SK-N-SH (cell line): ENCODE measurements at regions not wholly inside any gene's neighbourhood (a gene's known extent, or its start where the extent isn't known, plus 50 kb on each side); places are given as distances from the start of the nearest gene placed in this dataset.
"Not testable (repeated sequence)": the region's sequence is repeated elsewhere in the genome, so short reads cannot be mapped to it uniquely, and the experiment has no call there.

Experiments
- CTCF ChIA-PET: fragments of 300-600, 350-600 bp; formaldehyde crosslinking; extraction: SDS; loops from one replicate; lab custom pipeline; 2021; lab: Yijun Ruan, JAX
- POLR2A ChIA-PET: fragments of 350-600 bp; sonication (Branson Sonifier 250); formaldehyde crosslinking; extraction: SDS; loops from one replicate; lab custom pipeline; 2020; ENCODE audit warnings: antibody characterized with exemption, inconsistent platforms; lab: Yijun Ruan, JAX
- DNase-seq: peaks from one replicate; pipeline ENCODE4 v3.0.0; 2012
- H2AFZ ChIP-seq: fragments of 200-600 bp; sonication (generic); 2 replicates; pipeline ENCODE4 v1.8.1; 2016; ENCODE audit warnings: antibody characterized with exemption, mild to moderate bottlenecking, low read depth
- H3F3A ChIP-seq: fragments of 200-600 bp; sonication (generic); replicated peaks from 2 replicates; pipeline ENCODE3; 2016; ENCODE audit warnings: antibody characterized with exemption, mild to moderate bottlenecking; ENCODE audit not compliant: insufficient read depth
- H3K27ac ChIP-seq, 2 experiments: fragments of 200-500 bp in 1 of 2; fragments of 200-600 bp in 1 of 2; sonication (Bioruptor generic) in 1 of 2; sonication (generic), shearing (Covaris generic) in 1 of 2; 2 replicates each; pipeline versions ENCODE4 v1.5.1 to v1.6.1; 2014 to 2016; ENCODE audit warnings: low read depth in 2 of 2, inconsistent platforms in 1 of 2, low read length in 1 of 2, mild to moderate bottlenecking in 1 of 2, mixed read lengths in 1 of 2
- H3K27me3 ChIP-seq: fragments of 200-600 bp; sonication (generic), shearing (Covaris generic); 2 replicates; pipeline ENCODE4 v1.6.1; 2016; ENCODE audit warnings: mixed run types; ENCODE audit not compliant: insufficient read depth
- H3K36me3 ChIP-seq, 2 experiments: fragments of 200-500 bp in 1 of 2; fragments of 200-600 bp in 1 of 2; sonication (Bioruptor generic) in 1 of 2; sonication (generic) in 1 of 2; replicated peaks in 1 of 2; 2 replicates each; pipeline versions ENCODE3 to v1.5.1; 2014 to 2016; ENCODE audit warnings: low read length in 1 of 2, mild to moderate bottlenecking in 1 of 2; ENCODE audit not compliant: insufficient read depth in 2 of 2, control insufficient read depth in 1 of 2
- H3K4me1 ChIP-seq, 2 experiments: fragments of 200-500 bp in 1 of 2; fragments of 200-600 bp in 1 of 2; sonication (Bioruptor generic) in 1 of 2; sonication (generic), shearing (Covaris generic) in 1 of 2; 2 replicates each; pipeline versions ENCODE4 v1.5.1 to v1.6.1; 2014 to 2016; ENCODE audit warnings: low read depth in 1 of 2, low read length in 1 of 2, mixed run types in 1 of 2; ENCODE audit not compliant: insufficient read depth in 2 of 2, control insufficient read depth in 1 of 2
- H3K4me2 ChIP-seq: fragments of 200-600 bp; sonication (generic), shearing (Covaris generic); 2 replicates; pipeline ENCODE4 v1.6.1; 2017; ENCODE audit warnings: mixed run types
- H3K4me3 ChIP-seq, 2 experiments: fragments of 200-500 bp in 1 of 2; fragments of 200-600 bp in 1 of 2; sonication (Bioruptor generic) in 1 of 2; sonication (generic), shearing (Covaris generic) in 1 of 2; 2 replicates each; pipeline versions ENCODE4 v1.5.1 to v1.8.1; 2014 to 2016; ENCODE audit warnings: low read depth in 2 of 2, inconsistent platforms in 1 of 2, low read length in 1 of 2, mild to moderate bottlenecking in 1 of 2, mixed read lengths in 1 of 2, moderate library complexity in 1 of 2
- H3K79me2 ChIP-seq: fragments of 200-600 bp; sonication (generic); 2 replicates; pipeline ENCODE4 v1.8.1; 2017; ENCODE audit warnings: mild to moderate bottlenecking; ENCODE audit not compliant: insufficient read depth
- H3K9ac ChIP-seq: fragments of 200-600 bp; sonication (generic); 2 replicates; pipeline ENCODE4 v1.6.1; 2017; ENCODE audit warnings: mixed run types
- H3K9me2 ChIP-seq: fragments of 200-600 bp; sonication (generic); 2 replicates; pipeline ENCODE4 v1.6.1; 2017; ENCODE audit warnings: mixed run types
- H3K9me3 ChIP-seq: fragments of 200-600 bp; sonication (generic); 2 replicates; pipeline ENCODE4 v1.6.1; 2017; ENCODE audit warnings: mixed run types, mild to moderate bottlenecking, moderate library complexity
- H4K20me1 ChIP-seq: fragments of 200-600 bp; sonication (generic); 2 replicates; pipeline ENCODE4 v1.6.1; 2017; ENCODE audit warnings: mild to moderate bottlenecking, mixed run types; ENCODE audit not compliant: insufficient read depth
- FOXJ3 ChIP-seq: sonication (generic); formaldehyde crosslinking; IDR thresholded peaks from 2 replicates; pipeline ENCODE4 v1.5.1; 2020; ENCODE audit warnings: mild to moderate bottlenecking, missing genetic modification reagents
- GATA2 ChIP-seq: sonication (generic); formaldehyde crosslinking; IDR thresholded peaks from 2 replicates; pipeline ENCODE4 v1.5.0; 2020; ENCODE audit warnings: mild to moderate bottlenecking, missing genetic modification reagents
- MEF2A ChIP-seq: IDR thresholded peaks from 2 replicates; pipeline ENCODE4 v1.4.0; 2012; ENCODE audit warnings: low read depth, borderline replicate concordance
- RCOR1 ChIP-seq: fragments of 150-350 bp; IDR thresholded peaks from 2 replicates; pipeline ENCODE4 v1.6.1; 2017; ENCODE audit warnings: antibody characterized with exemption, low read length
- REST ChIP-seq: IDR thresholded peaks from 2 replicates; pipeline ENCODE4 v1.6.1; 2012; ENCODE audit warnings: mild to moderate bottlenecking, low read depth, low read length, moderate library complexity
- RXRA ChIP-seq: IDR thresholded peaks from 2 replicates; pipeline ENCODE4 v1.4.0; 2012; ENCODE audit warnings: low read depth, mild to moderate bottlenecking, borderline replicate concordance
- TCF12 ChIP-seq: IDR thresholded peaks from 2 replicates; pipeline ENCODE4 v1.4.0; 2012
- TEAD4 ChIP-seq: IDR thresholded peaks from 2 replicates; pipeline ENCODE4 v1.4.0; 2012; ENCODE audit warnings: mild to moderate bottlenecking, borderline replicate concordance; ENCODE audit not compliant: insufficient read depth
- WGBS: methylation state at CpG from one replicate; pipeline ENCODE4 v1.1.6; 2017; ENCODE audit warnings: low lambda C conversion rate; 5-methylcytosine and 5-hydroxymethylcytosine counted together
- TF ChIP-seq, protein P1 (sequence below): IDR thresholded peaks from 2 replicates; pipeline ENCODE4 v1.4.0; 2012; ENCODE audit warnings: low read depth, borderline replicate concordance

DNA sequence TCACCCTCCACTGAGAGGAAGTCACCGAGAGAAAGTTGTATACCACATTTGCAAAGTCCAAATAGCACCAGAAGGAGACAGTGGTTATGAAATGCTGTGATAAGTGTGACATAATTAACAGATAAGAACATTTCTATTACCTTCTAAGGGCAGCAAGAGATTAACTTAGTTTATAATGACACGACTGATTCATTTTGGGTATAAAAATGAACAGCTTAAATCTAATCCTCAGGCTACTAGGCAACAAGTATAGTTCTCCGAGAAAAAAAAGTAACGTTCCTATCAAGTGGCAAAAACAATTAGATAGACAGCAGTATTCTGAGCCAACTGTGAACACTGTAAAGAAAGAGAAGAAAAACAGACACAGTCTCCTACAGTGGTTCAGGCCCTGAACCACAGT lies 431.2 kb upstream of the GRAMD2B start (continued):
- TF ChIP-seq REST: no peak
- no peak for TF ChIP-seq RXRA
- TF ChIP-seq, protein P1, sequence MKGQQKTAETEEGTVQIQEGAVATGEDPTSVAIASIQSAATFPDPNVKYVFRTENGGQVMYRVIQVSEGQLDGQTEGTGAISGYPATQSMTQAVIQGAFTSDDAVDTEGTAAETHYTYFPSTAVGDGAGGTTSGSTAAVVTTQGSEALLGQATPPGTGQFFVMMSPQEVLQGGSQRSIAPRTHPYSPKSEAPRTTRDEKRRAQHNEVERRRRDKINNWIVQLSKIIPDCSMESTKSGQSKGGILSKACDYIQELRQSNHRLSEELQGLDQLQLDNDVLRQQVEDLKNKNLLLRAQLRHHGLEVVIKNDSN: no peak
- no peak for TF ChIP-seq GATA2

DNA sequence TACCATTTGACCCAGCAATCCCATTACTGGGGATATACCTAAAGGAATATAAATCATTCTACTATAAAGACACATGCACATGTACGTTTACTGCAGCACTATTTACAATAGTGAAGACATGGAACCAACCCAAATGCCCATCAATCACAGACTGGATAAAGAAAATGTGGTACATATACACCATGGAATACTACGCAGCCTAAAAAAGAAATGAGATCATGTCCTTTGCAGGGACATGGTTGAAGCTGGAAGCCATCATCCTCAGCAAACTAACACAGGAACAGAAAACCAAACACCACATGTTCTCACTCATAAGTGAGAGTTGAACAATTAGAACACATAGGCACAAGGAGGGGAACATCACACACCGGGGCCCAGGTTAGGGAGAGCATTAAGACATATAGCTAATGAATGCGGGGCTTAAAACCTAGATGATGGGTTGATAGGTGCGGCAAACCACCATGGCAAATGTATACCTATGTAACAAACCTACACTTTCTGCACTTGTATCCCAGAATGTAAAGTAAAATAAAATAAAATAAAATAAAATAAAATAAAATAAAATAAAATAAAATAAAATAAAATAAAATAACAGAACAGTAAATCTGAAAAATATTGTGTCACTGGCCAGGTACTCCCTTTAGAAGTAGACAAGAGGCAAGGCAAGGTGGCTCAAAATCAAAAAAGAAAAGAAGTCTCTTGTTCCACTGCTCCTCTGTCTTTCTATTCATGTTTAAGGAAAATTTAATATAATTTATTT lies 423.8 kb upstream of the GRAMD2B start:
- 75% methylated on average over 5 of the region's 5 CpGs for WGBS
- H3K36me3 ChIP-seq, DNase-seq, H3K9ac ChIP-seq, H3K9me3 ChIP-seq, H4K20me1 ChIP-seq, H3K27me3 ChIP-seq, H3K9me2 ChIP-seq, POLR2A ChIA-PET, H2AFZ ChIP-seq, H3K27ac ChIP-seq, H3K4me2 ChIP-seq, H3K4me3 ChIP-seq, H3K79me2 ChIP-seq, H3F3A ChIP-seq: not testable (repeated sequence)
- peaks cover 7 to 10% of the 10 kb centered on the region in 2 experiments; a peak in 3 of 4 replicates for H3K4me1 ChIP-seq
- CTCF ChIA-PET: interaction anchor here (0.8 kb wide), 1 partner anchor 13 kb away, joined by 3 read pairs; no protein-coding TSS in a partner anchor

- DNase-seq: no peak
- no peak for TF ChIP-seq TEAD4
- no peak for TF ChIP-seq MEF2A
- TF ChIP-seq TCF12: no peak
- TF ChIP-seq FOXJ3 (CRISPR knock-in tag): no peak
- TF ChIP-seq GATA2: no peak
- TF ChIP-seq, protein P1: no peak
- TF ChIP-seq RCOR1: no peak
- Histone ChIP-seq H3K79me2 (no peaks in the 10 kb centered on the region), H4K20me1 (no peaks in the 10 kb centered on the region), H3K27ac (no peak overlapping the region), H3K36me3 (no peaks in the 10 kb centered on the region), H2AFZ (no peak overlapping the region), H3K9ac (no peak overlapping the region), H3K4me2 (no peak overlapping the region), H3K4me1 (peaks cover 7 to 10% of the 10 kb centered on the region in 2 experiments; a peak in 3 of 4 replicates), H3K4me3 (no peak overlapping the region), H3K9me3 (no peaks in the 10 kb centered on the region), H3F3A (peaks cover 3% of the 10 kb centered on the region), H3K27me3 (no peaks in the 10 kb centered on the region), H3K9me2 (no peaks in the 10 kb centered on the region)
- POLR2A ChIA-PET: no interaction called here
- CTCF ChIA-PET: interaction anchor here (0.8 kb wide), 1 partner anchor 14 kb away, joined by 3 read pairs; no protein-coding TSS in a partner anchor
Observed at GRCh38 chr5:126000507-126000906, 422.7 kb upstream of the GRAMD2B start.
